ENCODE measurements at regions not wholly inside any gene's neighbourhood (a gene's known extent, or its start where the extent isn't known, plus 50 kb on each side); places are given as distances from the start of the nearest gene placed in this dataset.
"Not testable (repeated sequence)": the region's sequence is repeated elsewhere in the genome, so short reads cannot be mapped to it uniquely, and the experiment has no call there.

GRCh38 chr4:86478151-86478550 lies 116.0 kb upstream of the PTPN13 start:
- intact Hi-C loops (cut with micrococcal nuclease): not testable (repeated sequence)

- intact Hi-C loops (cut with micrococcal nuclease): no loop called here
Measured at GRCh38 chr4:86481440-86481839, 112.7 kb upstream of the PTPN13 start.

DNA sequence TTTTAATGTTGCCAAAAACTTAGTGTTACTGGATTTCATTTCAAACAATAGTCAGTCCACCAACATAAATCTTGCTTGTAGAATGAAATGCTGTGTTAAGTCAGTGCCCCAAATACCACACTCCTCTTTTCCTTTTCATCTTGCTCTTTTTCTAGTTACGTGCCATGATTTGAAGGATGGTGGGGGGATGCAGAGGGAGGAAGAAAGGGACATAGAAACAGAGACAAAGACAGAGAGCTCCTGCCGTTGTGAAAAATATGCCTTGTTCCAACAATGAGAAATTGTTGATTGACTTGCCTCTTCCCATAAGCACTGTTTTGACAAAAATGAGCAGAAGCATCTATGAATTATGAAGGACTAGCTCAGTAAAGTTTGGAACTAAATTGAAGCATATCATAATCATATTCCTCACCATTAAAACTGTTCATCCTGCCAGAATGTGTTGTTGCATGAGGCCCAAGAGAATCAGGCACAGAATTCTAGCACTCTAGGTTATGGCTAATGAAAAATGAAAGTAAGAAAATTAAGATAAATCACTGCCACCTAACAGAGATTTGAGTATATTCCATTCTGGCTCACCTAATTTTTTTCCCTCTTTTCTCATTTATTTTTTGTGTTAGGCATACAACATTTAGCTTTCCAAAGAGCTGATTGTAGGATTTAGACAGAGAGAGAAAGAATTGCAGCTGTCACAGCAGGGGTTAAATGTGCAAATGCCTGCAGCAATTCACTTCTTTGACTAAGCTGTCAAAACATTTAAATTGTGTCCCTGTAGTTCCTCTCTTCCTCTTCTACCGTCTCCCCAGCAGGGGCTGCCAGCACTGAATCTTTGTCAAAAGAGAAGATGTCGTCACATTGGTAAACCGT lies 111.6 kb upstream of the PTPN13 start:
- intact Hi-C loops (cut with micrococcal nuclease): no loop called here

DNA sequence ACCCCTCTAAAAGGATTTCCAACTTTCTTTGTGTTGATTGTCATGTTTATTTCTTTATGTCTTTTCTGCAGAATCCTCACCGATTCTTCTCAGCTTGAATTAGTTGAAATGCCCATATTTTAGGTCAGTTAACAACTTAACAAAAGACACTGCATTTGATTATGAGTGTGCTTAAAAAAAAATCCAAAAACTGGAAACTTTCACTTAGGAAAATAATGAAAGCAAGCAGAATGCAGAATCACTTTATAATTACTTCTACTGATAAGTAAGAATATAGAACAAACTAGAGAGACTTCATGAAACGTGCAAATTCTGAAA lies 111.0 kb upstream of the PTPN13 start:
- intact Hi-C loops (cut with micrococcal nuclease): no loop called here

DNA sequence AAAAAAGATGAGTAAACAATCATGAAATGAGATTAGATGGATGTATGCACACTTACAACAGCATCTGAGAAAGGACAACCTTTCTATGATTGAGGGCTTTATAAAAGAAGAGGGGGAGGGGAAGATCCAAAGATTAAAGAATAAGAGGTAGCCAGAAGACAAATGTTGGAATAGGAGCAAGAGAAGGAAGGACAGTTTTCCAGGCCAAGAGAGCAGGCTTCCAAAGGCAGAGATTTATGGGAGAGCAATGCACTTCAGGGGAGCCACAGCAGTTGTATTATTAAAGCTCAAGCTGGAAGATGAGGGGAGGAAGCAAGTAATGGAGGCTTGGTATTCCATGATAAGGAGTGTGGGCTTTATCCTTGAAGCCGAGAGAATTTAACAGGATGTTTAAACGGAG lies 110.3 kb upstream of the PTPN13 start:
- intact Hi-C loops (cut with micrococcal nuclease): no loop called here

GRCh38 chr4:86484241-86484640 lies 109.9 kb upstream of the PTPN13 start:
- intact Hi-C loops (cut with micrococcal nuclease): no loop called here

- intact Hi-C loops (cut with micrococcal nuclease): no loop called here
Measured at GRCh38 chr4:86487738-86488348, 106.3 kb upstream of the PTPN13 start.

DNA sequence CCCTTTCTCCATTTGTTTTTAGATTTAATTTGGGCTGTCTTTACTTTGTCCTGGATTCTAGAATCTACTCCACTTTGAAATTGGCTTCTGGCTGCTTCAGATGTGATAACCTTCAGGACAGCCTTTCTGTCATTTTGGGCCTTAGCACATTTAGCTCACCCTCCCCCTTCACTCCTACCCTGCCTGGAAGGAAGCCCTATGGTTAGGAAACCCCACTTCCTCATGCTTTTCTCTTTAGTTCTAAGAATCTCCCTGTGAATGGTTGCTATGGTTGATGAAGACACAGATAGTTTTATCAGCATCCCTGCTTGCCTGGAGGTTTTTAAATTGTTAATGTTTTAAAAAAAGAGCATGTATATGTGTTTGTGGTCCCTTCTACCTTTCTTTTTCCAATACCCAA lies 100.7 kb upstream of the PTPN13 start:
- intact Hi-C loops (cut with micrococcal nuclease): no loop called here

DNA sequence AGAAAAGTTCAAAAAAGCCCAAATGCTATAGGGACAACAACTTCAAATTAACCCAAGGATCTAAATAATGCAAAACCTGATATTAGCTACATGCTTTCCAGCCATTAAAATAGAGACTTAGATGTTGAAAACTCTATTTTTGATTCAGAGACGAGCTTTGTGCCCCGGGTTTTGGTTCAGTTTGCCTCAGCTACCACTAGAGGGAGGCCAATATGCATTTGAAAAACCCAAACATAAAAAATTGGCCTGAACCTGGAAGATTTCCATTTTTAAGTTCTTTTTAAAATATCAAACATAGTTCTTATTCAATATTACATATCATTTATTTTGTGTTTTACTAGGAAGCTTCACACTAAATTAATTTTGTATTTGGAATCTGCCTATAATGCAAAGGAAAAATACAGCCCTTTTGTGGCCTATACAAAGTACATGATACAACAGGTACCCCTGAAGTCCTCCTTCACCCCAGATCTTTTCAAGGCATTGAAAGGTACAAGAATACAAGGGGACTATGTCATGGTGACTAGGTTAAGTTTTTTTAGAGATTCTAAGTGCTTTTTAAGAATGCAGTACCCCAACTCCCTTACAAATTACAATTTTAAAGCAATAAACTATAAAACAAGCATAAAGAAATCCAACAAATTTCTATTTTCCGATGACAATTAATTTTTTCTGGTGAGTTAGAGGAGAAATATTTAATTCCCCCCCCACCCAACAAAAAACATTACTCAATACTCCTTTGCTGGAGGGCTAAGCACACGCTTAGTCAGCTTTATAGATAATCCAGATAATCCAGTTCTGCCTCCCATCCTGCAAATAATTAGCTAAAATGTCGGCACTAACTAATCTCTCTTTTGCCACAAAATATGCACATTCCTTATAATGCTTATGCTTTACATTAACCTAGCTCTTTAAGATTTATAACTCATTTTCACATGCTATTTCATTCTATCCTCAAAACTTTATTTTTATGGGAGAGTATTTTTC lies 97.7 kb upstream of the PTPN13 start:
- intact Hi-C loops (cut with micrococcal nuclease): loop anchor here (1.0 to 5.0 kb wide), 4 partner anchors 116 to 971 kb away; no protein-coding TSS in a partner anchor

DNA sequence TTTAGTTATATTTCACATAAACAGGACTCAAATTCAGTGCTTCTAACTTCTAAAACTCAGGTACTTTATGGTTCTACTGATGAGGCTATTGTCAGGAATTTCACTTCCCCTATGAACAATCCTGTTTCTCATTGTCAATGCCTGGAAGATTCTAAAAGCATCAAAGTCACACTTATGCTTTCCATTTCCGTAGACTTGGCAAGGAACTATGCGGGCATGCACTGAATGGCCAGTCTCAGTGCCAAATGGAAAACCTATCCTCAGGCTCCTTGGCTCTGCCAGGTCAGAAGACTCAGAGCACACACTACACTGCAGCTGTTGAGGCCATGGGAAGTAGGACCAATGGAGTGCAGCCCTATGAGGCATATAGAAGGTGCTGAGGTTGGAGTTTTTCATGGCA lies 97.0 kb upstream of the PTPN13 start:
- intact Hi-C loops (cut with micrococcal nuclease): loop anchor here (5.0 kb wide), 3 partner anchors 115 to 970 kb away; no protein-coding TSS in a partner anchor

GRCh38 chr4:86497980-86498862 lies 95.9 kb upstream of the PTPN13 start:
- intact Hi-C loops (cut with micrococcal nuclease): loop anchor here (1.0 to 5.0 kb wide), 6 partner anchors 46 to 969 kb away; partner anchors contain the start of gene PTPN13

DNA sequence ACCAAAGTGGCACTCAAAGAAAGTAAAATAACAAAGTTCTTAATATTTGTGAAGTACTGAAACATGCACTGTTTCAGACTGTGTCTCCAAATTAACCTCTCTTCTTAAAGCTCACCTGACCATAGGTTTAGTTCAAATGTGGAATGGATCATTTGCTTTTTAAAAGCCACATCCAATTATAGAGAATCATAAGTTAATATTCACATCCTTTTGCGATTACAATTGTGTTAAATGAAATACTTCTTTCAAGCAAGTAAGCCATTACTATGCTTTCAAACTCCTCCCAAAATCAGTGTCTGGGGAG lies 95.3 kb upstream of the PTPN13 start:
- intact Hi-C loops (cut with micrococcal nuclease): loop anchor here (1.0 to 5.0 kb wide), 6 partner anchors 45 to 968 kb away; partner anchors contain the start of gene PTPN13

DNA sequence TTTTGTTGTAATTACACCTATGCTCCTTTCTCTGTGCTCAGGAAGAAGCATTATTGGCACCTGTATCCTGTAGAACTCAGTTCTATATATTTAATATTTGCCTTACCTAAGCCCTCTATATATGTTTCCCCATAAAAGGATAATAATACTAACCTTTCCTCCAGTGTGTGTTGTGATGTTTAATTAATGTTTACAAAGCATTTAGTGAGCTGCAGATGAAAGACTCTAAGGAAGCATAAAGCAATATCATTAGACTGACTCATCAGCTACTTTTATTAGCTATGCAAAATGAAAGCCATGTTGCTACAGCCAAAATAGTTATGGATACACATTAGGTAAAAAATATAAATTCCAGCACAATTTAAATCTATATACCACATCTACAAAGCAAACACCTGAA lies 93.6 kb upstream of the PTPN13 start:
- intact Hi-C loops (cut with micrococcal nuclease): no loop called here

- intact Hi-C loops (cut with micrococcal nuclease): no loop called here
Measured at GRCh38 chr4:86502081-86502480, 92.0 kb upstream of the PTPN13 start.

DNA sequence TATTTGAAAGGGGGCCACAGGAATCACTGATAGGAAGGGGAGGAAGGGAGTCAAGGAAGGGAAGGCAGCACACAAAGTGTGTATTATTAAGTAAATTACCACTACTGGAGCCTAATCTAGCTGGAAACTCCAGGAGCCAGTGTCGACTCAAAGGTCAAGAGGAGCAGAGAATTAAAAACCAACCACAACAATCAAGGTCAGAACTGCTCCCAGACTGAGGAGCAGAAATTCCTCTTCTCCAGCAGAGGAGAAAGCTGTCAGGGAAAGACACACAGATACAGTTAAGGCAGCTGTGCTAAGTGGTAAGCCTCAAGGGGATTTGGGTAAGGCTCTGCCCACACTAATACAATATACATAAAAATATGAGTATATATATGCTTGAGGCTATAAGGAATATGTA lies 87.5 kb upstream of the PTPN13 start:
- intact Hi-C loops (cut with micrococcal nuclease): no loop called here

DNA sequence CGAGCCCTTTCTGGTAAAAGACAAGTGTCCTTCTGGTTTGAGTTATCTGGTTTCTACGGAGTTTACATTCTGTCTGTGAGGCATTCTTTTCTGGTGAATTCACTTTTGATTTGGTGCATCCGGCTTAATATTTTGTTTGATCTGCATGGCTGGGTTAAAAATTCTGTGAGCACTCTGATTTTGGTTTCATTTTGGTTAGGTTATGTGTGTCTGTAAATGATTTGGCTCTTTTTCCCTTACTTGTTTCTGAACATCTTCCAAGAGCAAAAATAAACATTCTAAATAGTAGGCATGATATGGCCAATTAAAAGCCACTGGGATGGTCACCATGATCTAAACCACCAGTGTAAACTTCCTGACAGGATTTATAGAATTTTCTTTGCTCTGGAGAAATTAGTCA lies 85.7 kb upstream of the PTPN13 start:
- intact Hi-C loops (cut with micrococcal nuclease): no loop called here

DNA sequence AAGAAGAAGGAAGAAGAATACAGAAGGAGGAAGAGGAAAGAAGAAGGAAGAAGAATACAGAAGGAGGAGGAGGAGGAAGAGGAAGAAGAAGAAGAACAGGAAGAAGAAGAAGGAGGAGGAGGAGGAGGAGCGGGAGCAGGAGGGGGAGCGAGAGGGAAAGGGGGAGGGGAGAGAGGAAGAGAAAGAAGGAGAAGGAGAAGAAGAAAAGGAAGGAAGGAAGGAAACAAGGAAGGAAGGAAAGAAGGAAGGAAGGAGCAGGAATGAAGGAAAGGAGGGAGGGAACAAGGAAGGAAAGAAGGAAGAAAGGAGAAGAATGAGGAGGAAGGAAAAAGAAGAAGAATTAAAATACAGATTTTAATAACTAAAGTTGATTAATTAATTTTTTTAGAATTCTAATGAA lies 82.5 kb upstream of the PTPN13 start:
- intact Hi-C loops (cut with micrococcal nuclease): no loop called here

GRCh38 chr4:86512631-86513030 lies 81.5 kb upstream of the PTPN13 start:
- intact Hi-C loops (cut with micrococcal nuclease): no loop called here

GRCh38 chr4:86515963-86516362 lies 78.2 kb upstream of the PTPN13 start:
- intact Hi-C loops (cut with micrococcal nuclease): not testable (repeated sequence)

- intact Hi-C loops (cut with micrococcal nuclease): no loop called here
Measured at GRCh38 chr4:86521373-86521969, 72.6 kb upstream of the PTPN13 start.
